HG02938 (cell line): ENCODE measurements at regions not wholly inside any gene's neighbourhood (a gene's known extent, or its start where the extent isn't known, plus 50 kb on each side); places are given as distances from the start of the nearest gene placed in this dataset.

ENCODE experiments used
- ATAC-seq: cut with Tn5 transposase; IDR thresholded peaks from one replicate; pipeline ENCODE4 v1.9.1; 2021; ENCODE audit warnings: mild to moderate bottlenecking, moderate library complexity; ENCODE audit not compliant: unreplicated experiment

DNA sequence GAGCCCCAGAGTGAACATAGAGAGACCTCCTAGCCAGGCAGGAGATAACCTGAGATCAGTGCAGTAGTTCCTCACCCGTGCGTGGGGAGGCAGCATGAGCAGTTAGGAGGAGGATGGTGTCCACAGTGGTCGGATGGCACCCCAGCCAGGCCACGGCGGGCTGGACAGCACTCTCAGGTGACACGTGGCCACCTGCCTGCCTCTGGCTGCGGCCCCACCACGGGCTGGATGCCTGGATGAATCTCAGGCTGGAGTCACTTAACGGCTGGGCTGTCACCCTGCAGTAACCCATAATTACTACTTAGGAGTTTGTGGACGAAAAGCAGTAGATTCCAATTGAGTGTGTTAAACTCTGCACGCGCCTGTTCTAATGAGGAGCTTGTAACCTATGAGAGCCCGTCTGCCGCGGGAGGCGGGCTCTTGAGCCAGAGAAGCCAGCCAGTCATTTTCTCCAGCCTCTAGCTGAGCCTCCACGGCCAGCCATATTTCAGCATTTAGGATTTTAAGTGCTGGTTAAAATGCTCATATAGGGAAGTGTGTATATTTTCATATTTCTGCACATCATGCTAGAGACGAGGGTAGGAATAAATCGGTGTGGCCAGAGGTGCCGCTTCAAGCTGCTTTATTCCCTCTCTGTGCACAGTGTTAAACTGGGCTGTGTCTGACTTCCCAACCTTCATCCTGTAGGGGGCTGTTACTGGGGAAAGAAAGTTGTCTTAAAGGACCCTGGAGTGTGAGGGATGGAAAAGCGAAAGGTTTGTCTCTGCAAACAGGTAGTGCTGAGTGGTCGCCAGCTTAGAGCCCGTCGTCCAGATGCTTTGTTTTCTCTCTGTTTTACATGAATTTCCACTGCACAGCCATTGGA is 144.0 kb downstream of the GLI2 start:
- ATAC-seq = no peak

GRCh38 chr2:120880381-120880780 is 144.7 kb downstream of the GLI2 start:
- ATAC-seq = no peak

GRCh38 chr2:120881981-120882788 is 146.5 kb downstream of the GLI2 start:
- no peak for ATAC-seq

DNA sequence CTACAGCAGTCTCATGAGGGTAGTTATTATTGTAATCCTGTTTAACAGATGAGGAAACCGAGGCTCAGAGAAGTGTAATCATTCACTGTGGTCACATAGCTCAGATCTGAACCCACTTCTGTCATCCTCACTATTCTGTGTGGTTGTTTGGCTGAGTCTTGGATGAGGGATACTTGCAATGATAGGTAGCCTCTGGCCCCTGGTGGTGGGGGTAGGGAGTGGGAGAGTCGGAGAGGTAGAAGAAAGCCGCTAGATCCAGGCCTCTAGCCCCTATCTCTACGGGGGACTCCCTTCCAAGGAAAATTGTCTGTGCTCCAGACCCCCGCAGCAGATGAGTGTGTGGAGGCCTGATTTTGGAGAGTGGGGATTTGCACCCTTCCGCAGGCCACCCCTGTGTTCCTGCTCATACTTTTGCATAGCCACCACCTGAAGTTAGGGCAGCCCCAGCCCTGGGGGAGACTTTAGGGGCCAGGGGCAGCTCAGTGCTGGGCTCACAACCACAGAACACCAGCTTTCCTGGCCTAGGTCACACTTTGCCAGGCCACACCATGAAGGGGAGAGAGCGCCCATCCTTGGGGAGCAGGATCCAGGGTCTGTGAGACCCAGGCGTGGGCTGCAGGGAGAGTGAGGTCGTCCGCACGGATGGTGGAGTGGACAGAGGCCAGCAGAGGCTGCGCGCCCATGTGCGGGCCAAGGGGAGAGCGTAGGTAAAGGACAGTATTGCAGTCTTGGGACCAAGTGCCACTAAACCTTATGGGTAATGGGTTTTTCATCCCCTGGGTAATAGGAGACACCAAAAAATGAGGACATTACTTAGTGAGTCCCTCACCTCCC is 148.2 kb downstream of the GLI2 start:
- no peak for ATAC-seq

- no peak for ATAC-seq
Observed at GRCh38 chr2:120884472-120885290, 149.0 kb downstream of the GLI2 start.

DNA sequence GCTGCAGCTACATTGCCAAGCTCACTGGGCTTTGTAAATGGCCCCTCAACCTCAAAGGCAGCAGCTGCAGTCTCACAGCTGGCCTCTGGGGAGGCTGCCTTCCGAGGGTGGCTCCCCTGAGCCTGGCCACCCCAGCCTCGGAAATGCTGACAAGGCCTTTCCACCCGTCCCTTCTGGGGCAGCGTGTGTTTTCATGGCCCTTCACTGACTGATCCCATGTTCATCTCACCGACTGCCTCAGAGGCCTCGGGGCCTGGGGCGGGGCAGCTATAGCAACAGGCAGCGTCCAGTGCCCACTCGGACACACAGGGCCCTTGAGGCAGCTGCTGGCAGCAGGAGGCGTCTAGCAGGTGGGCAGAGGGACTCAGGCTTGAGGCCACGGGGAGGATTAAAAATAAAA is 149.7 kb downstream of the GLI2 start:
- no peak for ATAC-seq

DNA sequence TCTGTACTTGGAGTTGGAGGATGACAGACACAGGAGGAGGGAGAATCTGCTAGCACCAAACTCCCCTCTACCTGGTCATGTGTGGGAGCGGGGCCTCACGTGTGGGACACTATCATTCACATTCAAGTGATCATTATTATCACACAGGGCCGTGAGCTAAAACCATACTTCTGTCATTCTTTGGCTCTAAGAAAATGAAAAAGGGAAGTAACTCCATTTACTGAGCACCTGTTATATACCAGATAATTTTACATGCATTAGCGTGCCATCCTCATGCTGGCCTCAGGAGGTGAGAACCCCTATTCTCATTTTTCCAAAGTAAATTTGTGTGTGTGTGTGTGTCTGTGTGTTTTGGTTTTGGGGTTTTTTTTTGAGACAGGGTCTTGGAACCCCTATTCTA is 150.1 kb downstream of the GLI2 start:
- ATAC-seq = no peak

- no peak for ATAC-seq
Observed at GRCh38 chr2:120886534-120887319, 151.1 kb downstream of the GLI2 start.

GRCh38 chr2:120887320-120887697 is 151.6 kb downstream of the GLI2 start:
- ATAC-seq = no peak

DNA sequence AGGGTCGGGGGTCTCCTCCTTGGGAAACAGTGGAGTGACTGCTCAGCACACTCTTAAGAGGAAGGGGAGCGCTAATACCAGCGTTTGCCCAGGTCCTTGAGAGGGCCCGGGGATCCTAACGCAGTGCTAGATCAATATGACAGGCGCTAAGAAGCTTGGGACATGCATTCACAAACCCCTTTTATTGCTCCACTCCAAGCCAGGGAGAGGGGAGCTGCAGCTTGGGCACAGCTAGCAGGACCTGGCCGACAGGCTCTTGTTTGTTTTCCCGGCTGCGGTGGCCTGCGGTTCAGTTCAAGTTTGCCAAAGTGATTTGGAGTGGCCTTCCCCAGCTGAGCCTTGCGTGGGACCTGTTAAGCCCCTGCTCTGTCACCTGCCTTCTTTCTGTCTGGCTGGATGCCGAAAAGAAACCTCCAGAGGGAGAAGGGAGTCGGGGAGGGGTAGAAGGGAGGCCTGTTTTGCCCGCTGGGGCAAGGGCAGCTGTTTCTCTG is 152.1 kb downstream of the GLI2 start:
- no peak for ATAC-seq

DNA sequence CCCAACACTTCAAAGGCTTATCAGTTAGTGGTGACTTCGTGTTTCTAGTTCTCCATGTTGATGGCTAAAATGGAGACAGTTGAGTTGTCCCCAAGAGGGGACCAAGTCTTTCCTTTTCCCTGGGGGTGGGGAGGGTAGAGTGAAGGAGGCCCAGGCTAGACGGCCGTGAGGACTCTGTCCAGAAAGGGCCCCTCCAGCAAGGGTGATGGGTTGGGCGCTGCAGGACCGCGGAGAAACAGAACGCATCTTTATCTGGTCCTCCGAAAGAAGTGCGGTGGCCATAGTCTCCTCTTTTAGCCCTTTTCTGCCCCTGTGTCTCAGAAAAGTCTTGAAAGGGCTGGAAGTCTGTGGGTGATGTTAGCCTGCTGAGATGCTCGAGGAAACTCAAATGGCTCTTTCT is 153.2 kb downstream of the GLI2 start:
- ATAC-seq = no peak

GRCh38 chr2:120889936-120890335 is 154.3 kb downstream of the GLI2 start:
- no peak for ATAC-seq

GRCh38 chr2:120890566-120891360 is 155.1 kb downstream of the GLI2 start:
- ATAC-seq = no peak

GRCh38 chr2:120892271-120892966 is 156.8 kb downstream of the GLI2 start:
- ATAC-seq = no peak

DNA sequence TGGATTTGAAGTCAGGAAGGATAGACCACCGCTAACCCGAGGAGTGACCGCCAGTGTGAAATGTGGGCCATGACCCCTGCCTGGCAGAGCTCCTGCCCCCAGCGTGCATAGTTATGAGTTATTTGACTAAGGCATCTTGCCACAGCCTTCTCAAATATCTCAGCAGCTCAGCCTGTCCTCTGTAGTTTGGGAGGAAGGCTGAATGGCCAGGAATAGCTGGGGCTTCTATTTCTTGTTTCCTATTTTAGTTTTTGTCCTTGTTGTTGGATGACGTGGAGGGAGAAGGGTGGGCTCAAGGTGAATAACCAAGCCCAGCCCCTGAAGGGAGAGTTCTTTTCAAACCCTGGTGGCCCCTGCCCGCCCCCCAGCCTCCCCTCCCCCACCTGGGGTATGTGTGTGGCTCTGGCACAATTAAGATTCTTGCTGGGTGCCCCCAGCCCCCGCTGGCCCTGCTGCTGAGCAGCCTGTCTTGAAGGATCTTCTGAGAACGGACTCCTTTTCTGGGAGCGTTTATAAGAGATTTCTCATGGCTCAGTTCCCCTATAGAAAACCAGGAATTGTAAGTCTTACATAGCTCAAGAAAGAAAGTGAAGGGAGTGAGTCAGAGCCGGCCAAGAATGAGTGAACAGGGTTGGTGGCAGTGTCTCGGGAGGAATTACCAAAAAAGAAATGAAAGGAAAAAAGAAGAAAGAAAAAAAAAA is 157.4 kb downstream of the GLI2 start:
- no peak for ATAC-seq

DNA sequence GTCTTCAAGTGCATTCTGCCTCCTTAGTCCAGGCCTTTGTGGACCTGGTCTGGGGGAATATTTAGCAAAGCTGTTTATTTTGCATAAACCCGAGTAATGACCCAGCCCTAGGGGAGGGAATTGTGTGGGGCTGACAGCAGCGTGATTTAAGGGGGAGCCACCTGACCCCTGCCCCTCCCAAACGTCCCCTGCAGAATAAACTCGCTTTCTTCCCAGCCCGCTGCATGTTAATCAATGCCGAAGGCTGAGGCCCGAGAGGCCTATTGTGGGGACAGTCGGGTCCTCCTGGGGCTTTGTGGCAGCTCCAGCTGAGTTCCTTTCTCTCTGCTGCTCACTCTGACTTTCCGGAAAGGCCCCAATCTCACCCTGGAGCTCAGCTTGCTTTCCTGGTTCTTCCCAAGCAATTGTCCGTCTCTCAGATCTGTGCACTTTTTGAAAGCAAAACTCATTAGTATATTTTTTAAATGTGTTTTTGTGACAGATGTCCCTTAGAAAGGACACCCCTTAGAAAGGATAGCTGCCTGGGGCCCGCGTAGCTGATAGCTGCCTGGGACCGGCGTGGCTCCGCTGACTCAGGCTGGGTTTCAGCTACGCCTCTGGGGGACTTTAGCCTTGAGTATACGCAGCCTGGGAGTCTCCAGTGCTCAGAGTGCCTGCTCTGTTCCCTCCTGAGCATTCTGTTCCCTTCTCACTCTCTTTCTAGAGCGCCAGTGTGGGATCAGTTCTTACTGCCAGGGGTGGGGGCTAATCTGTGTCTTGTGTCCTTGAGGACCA is 158.3 kb downstream of the GLI2 start:
- ATAC-seq = no peak

GRCh38 chr2:120894966-120895365 is 159.3 kb downstream of the GLI2 start:
- ATAC-seq = no peak
